IPS-20b (cell line): ENCODE measurements at regions not wholly inside any gene's neighbourhood (a gene's known extent, or its start where the extent isn't known, plus 50 kb on each side); places are given as distances from the start of the nearest gene placed in this dataset.
"Not testable (repeated sequence)": the region's sequence is repeated elsewhere in the genome, so short reads cannot be mapped to it uniquely, and the experiment has no call there.

Experiments
- H3K27ac ChIP-seq: one replicate; pipeline ENCODE4 v1.5.1; 2013; ENCODE audit warnings: low read length
- H3K27me3 ChIP-seq: 2 replicates; pipeline ENCODE4 v1.6.1; 2013; ENCODE audit warnings: mild to moderate bottlenecking, low read length, inconsistent platforms; ENCODE audit not compliant: insufficient read depth
- H3K36me3 ChIP-seq: 2 replicates; pipeline ENCODE4 v1.6.1; 2013; ENCODE audit warnings: low read depth, mild to moderate bottlenecking, inconsistent platforms, low read length, moderate library complexity; ENCODE audit not compliant: insufficient read depth
- H3K4me1 ChIP-seq: 2 replicates; pipeline ENCODE4 v1.6.1; 2013; ENCODE audit warnings: mild to moderate bottlenecking, control low read depth, inconsistent platforms, low read length, moderate library complexity; ENCODE audit not compliant: insufficient read depth
- H3K4me3 ChIP-seq: 2 replicates; pipeline ENCODE4 v1.5.1; 2013; ENCODE audit warnings: mild to moderate bottlenecking, low read length, inconsistent platforms
- H3K9ac ChIP-seq: 2 replicates; pipeline ENCODE4 v1.6.1; 2013; ENCODE audit warnings: low read depth, mild to moderate bottlenecking, inconsistent platforms, low read length, moderate library complexity
- H3K9me3 ChIP-seq: 2 replicates; pipeline ENCODE4 v1.6.1; 2013; ENCODE audit warnings: mild to moderate bottlenecking, low read depth, low read length, inconsistent platforms; ENCODE audit not compliant: insufficient read depth

DNA sequence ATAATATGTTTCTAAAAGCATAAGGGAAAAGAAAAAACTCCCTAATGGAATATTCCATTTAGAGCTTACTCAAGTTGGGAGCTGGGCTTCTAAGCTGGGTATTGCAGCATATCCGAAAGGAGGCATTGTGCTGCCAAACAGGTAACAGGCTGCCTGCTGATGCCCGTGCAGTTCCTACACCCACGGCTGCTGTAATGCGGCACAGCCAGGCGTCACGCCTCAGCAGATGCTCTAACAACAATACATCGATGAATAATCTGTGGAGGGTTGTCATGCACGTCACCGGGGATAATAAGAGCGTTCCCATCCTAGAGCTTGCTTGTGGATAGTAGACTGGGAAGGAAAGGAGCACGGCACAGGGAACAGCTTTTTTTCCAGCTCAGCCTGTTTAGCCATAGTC is 1582.1 kb upstream of the SLC10A2 start:
- Histone ChIP-seq H3K27me3 (no peaks in the 10 kb centered on the region), H3K4me3 (no peak overlapping the region), H3K36me3 (no peaks in the 10 kb centered on the region), H3K27ac (no peak overlapping the region), H3K4me1 (no peaks in the 10 kb centered on the region), H3K9me3 (no peaks in the 10 kb centered on the region), H3K9ac (no peak overlapping the region)

DNA sequence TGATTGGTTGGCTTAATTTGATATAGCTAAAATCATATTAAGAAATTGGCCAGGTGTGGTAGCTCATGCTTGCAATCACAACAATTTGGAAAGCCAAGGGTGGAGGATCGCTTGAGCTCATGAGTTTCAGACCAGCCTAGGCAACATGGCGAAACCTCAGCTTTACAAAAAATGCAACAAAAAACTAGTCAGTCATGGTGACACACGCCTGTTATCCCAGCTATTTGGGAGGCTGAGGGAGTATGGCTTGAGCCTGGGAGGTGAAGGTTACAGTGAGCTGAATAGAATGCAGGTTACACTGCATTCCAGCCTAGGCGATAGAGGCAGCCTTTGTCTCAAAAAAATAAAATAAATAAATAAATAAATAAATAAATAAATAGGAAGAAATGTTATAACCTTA is 1579.6 kb upstream of the SLC10A2 start:
- Histone ChIP-seq H3K27me3 (no peaks in the 10 kb centered on the region), H3K4me3 (no peak overlapping the region), H3K9me3 (no peaks in the 10 kb centered on the region), H3K27ac (no peak overlapping the region), H3K4me1 (no peaks in the 10 kb centered on the region), H3K36me3 (no peaks in the 10 kb centered on the region), H3K9ac (no peak overlapping the region)

GRCh38 chr13:104641309-104641708 is 1575.1 kb upstream of the SLC10A2 start:
- H3K4me1 ChIP-seq: no peaks in the 10 kb centered on the region
- no peak overlapping the region for H3K4me3 ChIP-seq
- H3K27ac ChIP-seq: no peak overlapping the region
- no peak overlapping the region for H3K9ac ChIP-seq
- H3K27me3 ChIP-seq: no peaks in the 10 kb centered on the region
- H3K9me3 ChIP-seq: no peaks in the 10 kb centered on the region
- no peaks in the 10 kb centered on the region for H3K36me3 ChIP-seq

DNA sequence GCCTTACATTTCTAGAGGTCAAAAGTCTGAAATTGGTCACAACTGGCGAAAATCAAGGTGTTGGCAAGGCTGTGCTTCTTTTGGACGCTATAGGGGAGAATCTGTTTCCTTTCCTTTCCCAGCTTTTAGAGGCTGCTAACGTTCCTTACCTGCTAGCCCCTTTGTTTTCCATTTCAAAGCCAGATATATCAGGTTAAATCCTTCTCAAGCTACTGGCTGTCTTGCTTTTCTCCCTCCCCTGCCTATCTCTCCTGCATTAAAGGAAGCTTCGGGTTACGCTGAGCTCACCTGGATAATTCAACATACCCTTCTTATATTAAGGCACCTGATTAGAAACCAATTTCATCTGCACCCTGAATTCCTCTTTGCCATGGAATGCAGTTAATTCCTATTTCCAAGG is 1569.7 kb upstream of the SLC10A2 start:
- Histone ChIP-seq H3K4me1 (no peaks in the 10 kb centered on the region), H3K27ac (no peak overlapping the region), H3K36me3 (no peaks in the 10 kb centered on the region), H3K9ac (no peak overlapping the region), H3K4me3 (no peak overlapping the region), H3K27me3 (no peaks in the 10 kb centered on the region), H3K9me3 (no peaks in the 10 kb centered on the region)

GRCh38 chr13:104634016-104634415 is 1567.8 kb upstream of the SLC10A2 start:
- no peaks in the 10 kb centered on the region for H3K4me1 ChIP-seq
- H3K27ac ChIP-seq: no peak overlapping the region
- H3K36me3 ChIP-seq: no peaks in the 10 kb centered on the region
- no peaks in the 10 kb centered on the region for H3K9me3 ChIP-seq
- H3K27me3 ChIP-seq: no peaks in the 10 kb centered on the region
- no peak overlapping the region for H3K9ac ChIP-seq
- no peak overlapping the region for H3K4me3 ChIP-seq

DNA sequence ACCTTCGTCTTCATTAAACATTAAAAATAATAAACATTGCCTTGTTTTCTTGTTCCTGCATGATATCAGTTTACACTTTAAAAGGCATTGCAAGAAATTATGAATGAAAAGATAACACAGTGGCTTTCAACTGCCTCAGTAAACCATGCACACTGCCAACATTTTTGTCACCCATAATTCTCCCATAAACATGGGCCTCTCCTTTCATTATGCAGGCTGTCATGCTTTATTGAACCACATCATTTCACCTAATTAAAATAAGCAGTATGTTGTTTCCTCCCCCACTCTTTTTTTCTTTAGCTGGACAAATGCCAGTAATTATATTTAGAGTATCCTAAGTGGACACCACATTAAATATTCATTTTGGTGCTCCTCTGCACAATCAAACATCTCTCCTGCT is 1566.5 kb upstream of the SLC10A2 start:
- Histone ChIP-seq H3K27me3 (no peaks in the 10 kb centered on the region), H3K9me3 (no peaks in the 10 kb centered on the region), H3K36me3 (no peaks in the 10 kb centered on the region), H3K9ac (no peak overlapping the region), H3K4me3 (no peak overlapping the region), H3K27ac (no peak overlapping the region), H3K4me1 (no peaks in the 10 kb centered on the region)

DNA sequence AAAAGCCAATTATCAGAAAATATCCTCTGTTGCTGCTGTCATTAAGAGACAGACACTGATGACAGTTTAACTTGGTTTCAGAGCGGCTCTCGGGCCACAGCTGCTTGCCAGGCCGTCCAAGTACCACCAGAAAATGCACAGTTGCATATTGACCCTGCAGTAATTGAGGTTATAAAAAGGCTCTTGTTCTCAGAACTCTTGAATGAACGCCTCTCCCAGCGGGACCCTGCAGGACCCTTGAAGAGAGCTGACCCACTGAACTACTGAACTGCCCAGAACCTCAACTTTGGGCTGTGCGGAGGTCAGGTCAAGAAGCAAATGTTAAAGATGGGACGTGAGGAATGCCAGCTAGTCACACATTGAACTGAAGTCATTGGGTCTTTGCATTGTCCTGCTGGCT is 1559.0 kb upstream of the SLC10A2 start:
- Histone ChIP-seq H3K4me3 (no peak overlapping the region), H3K36me3 (no peaks in the 10 kb centered on the region), H3K9me3 (no peaks in the 10 kb centered on the region), H3K9ac (no peak overlapping the region), H3K4me1 (no peaks in the 10 kb centered on the region), H3K27ac (no peak overlapping the region), H3K27me3 (no peaks in the 10 kb centered on the region)

DNA sequence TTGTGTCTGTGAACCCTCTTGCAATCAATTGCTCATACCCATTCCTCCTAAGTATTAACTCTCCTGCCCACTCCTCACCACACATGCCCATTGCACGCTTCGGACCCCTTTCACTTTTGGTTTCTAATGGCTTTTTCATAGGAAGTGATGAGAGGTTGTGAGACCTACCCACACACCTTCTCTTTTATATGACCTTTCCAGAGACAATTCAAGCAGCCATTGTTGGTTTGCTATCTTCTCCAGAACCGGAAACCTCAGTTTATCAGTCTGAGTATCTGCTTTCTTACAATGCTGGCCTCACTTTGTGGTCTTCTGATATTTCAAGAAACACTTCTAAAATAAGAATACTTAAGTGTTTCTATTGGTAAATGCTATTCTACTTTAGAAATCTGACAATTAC is 1550.8 kb upstream of the SLC10A2 start:
- no peaks in the 10 kb centered on the region for H3K27me3 ChIP-seq
- H3K36me3 ChIP-seq: no peaks in the 10 kb centered on the region
- peaks cover 31% of the 10 kb centered on the region for H3K9me3 ChIP-seq
- H3K4me1 ChIP-seq: no peaks in the 10 kb centered on the region
- no peak overlapping the region for H3K4me3 ChIP-seq
- no peak overlapping the region for H3K9ac ChIP-seq
- no peak overlapping the region for H3K27ac ChIP-seq

DNA sequence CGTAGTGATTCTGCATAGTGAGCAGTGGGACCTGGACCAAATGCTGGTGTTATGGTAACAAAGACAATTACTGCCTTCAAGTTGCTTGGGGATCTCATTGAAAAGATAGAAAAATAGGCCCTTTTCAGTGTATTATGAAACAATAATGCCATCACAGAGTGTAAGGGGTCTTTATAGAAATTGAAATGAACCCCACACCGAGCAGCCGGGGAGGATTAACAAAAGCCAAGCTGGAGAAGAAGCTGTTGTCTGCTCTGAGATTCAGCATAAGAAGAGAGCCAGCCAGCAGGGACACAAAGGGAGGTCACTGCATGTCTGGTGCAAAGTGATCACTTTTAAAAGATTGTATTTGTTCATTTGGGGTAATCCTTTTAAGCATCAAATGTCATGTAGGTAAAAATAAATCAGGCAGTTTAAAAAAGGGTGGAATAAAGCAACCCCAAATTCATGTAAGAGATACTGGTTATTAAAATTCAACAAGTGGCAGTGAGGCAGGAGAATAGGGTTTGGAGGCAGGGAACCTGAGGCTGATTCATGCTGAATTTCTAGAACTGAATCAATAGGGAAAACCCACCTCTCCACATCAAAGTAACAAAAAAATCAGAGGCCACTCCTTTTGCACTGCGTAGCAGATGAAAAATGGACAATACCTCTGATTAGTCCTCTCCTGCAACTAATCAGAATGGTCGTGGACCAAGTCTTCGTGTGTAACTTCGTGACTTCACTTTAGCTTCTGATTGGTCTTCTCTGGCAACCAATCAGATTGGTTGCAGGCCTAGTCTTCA is 1548.3 kb upstream of the SLC10A2 start:
- no peaks in the 10 kb centered on the region for H3K4me1 ChIP-seq
- no peak overlapping the region for H3K27ac ChIP-seq
- H3K4me3 ChIP-seq: no peak overlapping the region
- no peaks in the 10 kb centered on the region for H3K36me3 ChIP-seq
- H3K27me3 ChIP-seq: no peaks in the 10 kb centered on the region
- H3K9ac ChIP-seq: no peak overlapping the region
- H3K9me3 ChIP-seq: peaks cover 33% of the 10 kb centered on the region

GRCh38 chr13:104608331-104608730 is 1542.1 kb upstream of the SLC10A2 start:
- Histone ChIP-seq H3K9me3 (peaks cover 10% of the 10 kb centered on the region; the same call in 1 of the 2 replicates), H3K4me1 (no peaks in the 10 kb centered on the region), H3K36me3 (no peaks in the 10 kb centered on the region), H3K27me3 (no peaks in the 10 kb centered on the region), H3K4me3 (no peak overlapping the region), H3K9ac (no peak overlapping the region), H3K27ac (no peak overlapping the region)

DNA sequence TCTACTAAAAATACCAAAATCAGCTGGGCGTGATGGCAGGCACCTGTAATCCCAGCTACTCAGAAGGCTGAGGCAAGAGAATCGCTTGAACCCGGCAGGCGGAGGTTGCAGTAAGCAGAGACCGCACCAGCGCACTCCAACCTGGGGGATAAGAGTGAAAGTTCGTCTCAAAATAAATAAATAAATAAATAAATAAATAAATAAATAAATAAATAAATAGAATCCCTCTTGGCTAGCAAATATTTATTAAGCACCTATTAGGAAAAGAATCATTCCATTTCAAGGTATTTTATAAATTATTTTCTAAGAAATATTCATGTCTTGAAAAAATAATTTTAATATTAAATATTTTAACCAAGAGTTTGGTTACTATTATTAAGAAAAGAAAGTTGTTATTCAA is 1539.2 kb upstream of the SLC10A2 start:
- H3K36me3 ChIP-seq, H3K27ac ChIP-seq, H3K4me3 ChIP-seq, H3K4me1 ChIP-seq, H3K27me3 ChIP-seq, H3K9ac ChIP-seq, H3K9me3 ChIP-seq: not testable (repeated sequence)

DNA sequence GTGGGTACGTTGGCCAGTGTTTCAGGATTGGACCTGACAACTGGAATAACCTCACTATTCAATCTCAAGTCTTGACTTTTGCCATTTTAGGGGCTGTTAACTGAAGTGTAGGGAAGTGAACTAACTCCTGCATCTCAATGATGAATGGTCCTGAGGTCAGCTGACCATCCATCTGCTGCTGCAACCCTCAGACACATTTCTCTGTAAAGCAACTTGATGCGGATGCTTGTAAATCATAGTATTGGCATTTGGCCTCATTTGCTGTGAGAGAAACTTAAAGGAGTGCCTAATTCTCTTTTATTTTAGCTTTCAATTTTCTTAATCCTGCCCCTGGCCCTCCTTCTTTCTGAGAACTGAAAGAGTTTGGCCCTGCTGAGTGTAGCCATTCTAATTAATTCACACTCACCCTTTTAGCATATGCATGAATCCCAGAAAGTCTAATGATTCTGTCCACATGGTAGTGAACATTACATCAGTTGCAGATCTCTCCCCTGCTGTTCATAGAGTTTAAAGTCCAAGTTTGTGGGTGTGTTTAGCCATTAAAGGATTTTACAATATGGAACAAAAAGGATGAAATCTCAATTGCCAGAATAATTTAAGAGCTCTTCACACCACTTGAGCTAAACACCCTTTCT is 1531.4 kb upstream of the SLC10A2 start:
- Histone ChIP-seq H3K9ac (no peak overlapping the region), H3K27ac (no peak overlapping the region), H3K4me3 (no peak overlapping the region), H3K4me1 (no peaks in the 10 kb centered on the region), H3K27me3 (no peaks in the 10 kb centered on the region), H3K9me3 (no peaks in the 10 kb centered on the region), H3K36me3 (no peaks in the 10 kb centered on the region)
